Neural progenitor cell (in vitro differentiated cells): ENCODE measurements at regions not wholly inside any gene's neighbourhood (a gene's known extent, or its start where the extent isn't known, plus 50 kb on each side); places are given as distances from the start of the nearest gene placed in this dataset.

ENCODE experiments used
- DNase-seq: peaks from one replicate; pipeline ENCODE4 v3.0.0-alpha.2; 2016; ENCODE audit warnings: low spot score
- H2AFZ ChIP-seq: fragments of 200-600 bp; sonication (generic); replicated peaks from 2 replicates; pipeline ENCODE4 v1.6.1; 2016; ENCODE audit warnings: antibody characterized with exemption
- H3F3A ChIP-seq: fragments of 200-600 bp; sonication (generic); 2 replicates; pipeline ENCODE4 v1.6.1; 2016; ENCODE audit warnings: antibody characterized with exemption, low read depth
- H3K27ac ChIP-seq: fragments of 200-600 bp; sonication (generic); 2 replicates; pipeline ENCODE4 v1.5.1; 2016; ENCODE audit warnings: mild to moderate bottlenecking
- H3K27me3 ChIP-seq: fragments of 200-600 bp; sonication (generic); 2 replicates; pipeline ENCODE4 v1.6.1; 2016; ENCODE audit warnings: mild to moderate bottlenecking, moderate library complexity
- H3K36me3 ChIP-seq: fragments of 200-600 bp; sonication (generic); 2 replicates; pipeline ENCODE4 v1.5.1; 2016
- H3K4me1 ChIP-seq: fragments of 200-600 bp; sonication (generic); 2 replicates; pipeline ENCODE4 v1.6.1; 2016; ENCODE audit warnings: mixed run types
- H3K4me2 ChIP-seq: fragments of 200-600 bp; sonication (generic); 2 replicates; pipeline ENCODE4 v1.6.1; 2016
- H3K4me3 ChIP-seq: fragments of 200-600 bp; sonication (generic); 2 replicates; pipeline ENCODE4 v1.5.1; 2016
- H3K79me2 ChIP-seq: fragments of 200-600 bp; sonication (generic); 2 replicates; pipeline ENCODE4 v1.6.1; 2016; ENCODE audit warnings: low read depth
- H3K9ac ChIP-seq: fragments of 200-600 bp; sonication (generic); 2 replicates; pipeline ENCODE4 v1.6.1; 2016
- H3K9me3 ChIP-seq: fragments of 200-600 bp; sonication (generic); 2 replicates; pipeline ENCODE4 v1.5.1; 2016; ENCODE audit warnings: low read depth
- H4K20me1 ChIP-seq: fragments of 200-600 bp; sonication (generic); 2 replicates; pipeline ENCODE4 v1.6.1; 2016; ENCODE audit warnings: low read depth
- H3K27ac Mint-ChIP-seq: 3 replicates; pipeline ENCODE4 v1.8.0; 2021; ENCODE audit warnings: mixed read lengths
- H3K27me3 Mint-ChIP-seq: 2 replicates; pipeline ENCODE4 v1.8.0; 2022; ENCODE audit warnings: low read depth, mild to moderate bottlenecking, inconsistent platforms, moderate library complexity, mixed read lengths; ENCODE audit not compliant: insufficient read depth
- H3K36me3 Mint-ChIP-seq: 3 replicates; pipeline ENCODE4 v1.8.0; 2021; ENCODE audit warnings: mixed read lengths
- H3K4me1 Mint-ChIP-seq: 3 replicates; pipeline ENCODE4 v1.8.0; 2021; ENCODE audit warnings: mixed read lengths
- H3K4me3 Mint-ChIP-seq: 3 replicates; pipeline ENCODE4 v1.8.0; 2021; ENCODE audit warnings: mild to moderate bottlenecking, moderate library complexity, mixed read lengths
- H3K9me3 Mint-ChIP-seq: 3 replicates; pipeline ENCODE4 v1.8.0; 2020; ENCODE audit warnings: mixed read lengths
- EZH2 ChIP-seq: fragments of 200-600 bp; sonication (generic); IDR thresholded peaks from 2 replicates; pipeline ENCODE4 v1.6.1; 2017; ENCODE audit warnings: antibody characterized with exemption, mild to moderate bottlenecking, moderate library complexity
- EZH2phosphoT487 ChIP-seq: fragments of 200-600 bp; sonication (generic); IDR thresholded peaks from 2 replicates; pipeline ENCODE4 v1.6.1; 2017; ENCODE audit warnings: antibody characterized with exemption
- TF ChIP-seq, protein P1 (sequence below): fragments of 200-600 bp; sonication (generic); IDR thresholded peaks from 2 replicates; pipeline ENCODE4 v1.5.1; 2017; ENCODE audit warnings: antibody characterized with exemption, mild to moderate bottlenecking

DNA sequence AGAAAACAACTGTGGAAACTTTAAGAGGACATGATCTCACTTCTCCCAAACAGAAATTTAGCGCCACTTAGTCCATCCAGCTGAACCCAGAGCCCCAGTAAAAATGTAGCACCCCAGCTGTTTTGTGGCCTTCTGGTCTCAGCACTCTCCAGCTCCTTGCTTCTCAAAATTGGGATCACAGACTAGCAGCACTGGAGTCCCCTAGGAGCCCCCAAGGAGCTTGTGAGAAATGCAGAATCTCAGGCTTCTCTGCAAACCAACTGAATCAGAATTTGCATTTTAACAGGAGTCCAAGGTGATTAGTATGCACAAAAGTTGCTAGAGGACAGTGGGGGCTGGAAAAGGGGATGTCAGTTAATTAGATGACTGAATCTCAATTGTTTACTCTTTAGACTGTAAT is 89.8 kb upstream of the FIBIN start:
- H2AFZ ChIP-seq, result no peak overlapping the region
- H3K27me3 ChIP-seq, result no peaks in the 10 kb centered on the region
- peaks cover 11% of the 10 kb centered on the region for H3K4me1 Mint-ChIP-seq
- peak; percentile 28 for DNase-seq
- H3K4me1 ChIP-seq, result peaks cover 18% of the 10 kb centered on the region
- H3K36me3 Mint-ChIP-seq, result no peaks in the 10 kb centered on the region
- no peak overlapping the region for H3K9ac ChIP-seq
- no peaks in the 10 kb centered on the region for H3K27me3 Mint-ChIP-seq
- peak overlapping the region; percentile 40 for H3K4me2 ChIP-seq
- no peaks in the 10 kb centered on the region for H3K9me3 ChIP-seq
- peaks cover 4% of the 10 kb centered on the region for H4K20me1 ChIP-seq
- H3K4me3 Mint-ChIP-seq, result no peak overlapping the region
- H3K36me3 ChIP-seq, result no peaks in the 10 kb centered on the region
- no peak for TF ChIP-seq EZH2phosphoT487
- no peak for TF ChIP-seq EZH2
- TF ChIP-seq, protein P1, sequence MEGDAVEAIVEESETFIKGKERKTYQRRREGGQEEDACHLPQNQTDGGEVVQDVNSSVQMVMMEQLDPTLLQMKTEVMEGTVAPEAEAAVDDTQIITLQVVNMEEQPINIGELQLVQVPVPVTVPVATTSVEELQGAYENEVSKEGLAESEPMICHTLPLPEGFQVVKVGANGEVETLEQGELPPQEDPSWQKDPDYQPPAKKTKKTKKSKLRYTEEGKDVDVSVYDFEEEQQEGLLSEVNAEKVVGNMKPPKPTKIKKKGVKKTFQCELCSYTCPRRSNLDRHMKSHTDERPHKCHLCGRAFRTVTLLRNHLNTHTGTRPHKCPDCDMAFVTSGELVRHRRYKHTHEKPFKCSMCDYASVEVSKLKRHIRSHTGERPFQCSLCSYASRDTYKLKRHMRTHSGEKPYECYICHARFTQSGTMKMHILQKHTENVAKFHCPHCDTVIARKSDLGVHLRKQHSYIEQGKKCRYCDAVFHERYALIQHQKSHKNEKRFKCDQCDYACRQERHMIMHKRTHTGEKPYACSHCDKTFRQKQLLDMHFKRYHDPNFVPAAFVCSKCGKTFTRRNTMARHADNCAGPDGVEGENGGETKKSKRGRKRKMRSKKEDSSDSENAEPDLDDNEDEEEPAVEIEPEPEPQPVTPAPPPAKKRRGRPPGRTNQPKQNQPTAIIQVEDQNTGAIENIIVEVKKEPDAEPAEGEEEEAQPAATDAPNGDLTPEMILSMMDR, result no peak
- H3K4me3 ChIP-seq, result no peak overlapping the region
- H3K79me2 ChIP-seq, result no peaks in the 10 kb centered on the region
- no peak overlapping the region for H3K27ac Mint-ChIP-seq
- H3F3A ChIP-seq, result peaks cover 9% of the 10 kb centered on the region
- H3K9me3 Mint-ChIP-seq, result no peaks in the 10 kb centered on the region
- H3K27ac ChIP-seq, result no peak overlapping the region

DNA sequence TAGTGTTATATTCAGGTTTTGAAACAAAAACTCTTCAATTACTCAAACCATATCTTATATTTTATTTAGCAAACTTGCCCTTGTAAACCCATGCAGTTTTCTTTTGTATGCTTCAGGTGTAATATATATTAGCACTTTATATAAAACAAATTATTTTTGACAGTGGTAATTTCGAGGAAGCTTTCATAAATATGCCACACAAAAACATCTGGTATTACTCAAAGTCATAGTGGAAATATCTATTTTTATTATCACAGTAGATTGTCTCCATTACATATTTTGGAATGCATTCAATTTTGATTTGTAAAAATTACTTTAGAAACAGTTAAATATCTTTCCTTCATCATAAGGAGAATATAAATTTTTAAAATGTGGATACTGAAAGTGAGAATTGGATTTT is 89.1 kb upstream of the FIBIN start:
- no peaks in the 10 kb centered on the region for H3K9me3 ChIP-seq
- peaks cover 9% of the 10 kb centered on the region for H3F3A ChIP-seq
- peaks cover 4% of the 10 kb centered on the region for H4K20me1 ChIP-seq
- DNase-seq, result no peak
- H3K4me3 ChIP-seq, result no peak overlapping the region
- TF ChIP-seq, protein P1, result no peak
- TF ChIP-seq EZH2 (no peak), EZH2phosphoT487 (no peak)
- H3K27ac ChIP-seq, result no peak overlapping the region
- no peak overlapping the region for H2AFZ ChIP-seq
- Mint-ChIP-seq H3K4me1 (peaks cover 11% of the 10 kb centered on the region), H3K4me3 (no peak overlapping the region), H3K36me3 (no peaks in the 10 kb centered on the region), H3K9me3 (no peaks in the 10 kb centered on the region), H3K27ac (no peak overlapping the region), H3K27me3 (no peaks in the 10 kb centered on the region)
- H3K4me2 ChIP-seq, result peak overlapping the region; percentile 40
- no peaks in the 10 kb centered on the region for H3K79me2 ChIP-seq
- no peaks in the 10 kb centered on the region for H3K36me3 ChIP-seq
- no peak overlapping the region for H3K9ac ChIP-seq
- H3K4me1 ChIP-seq, result peaks cover 18% of the 10 kb centered on the region
- no peaks in the 10 kb centered on the region for H3K27me3 ChIP-seq

DNA sequence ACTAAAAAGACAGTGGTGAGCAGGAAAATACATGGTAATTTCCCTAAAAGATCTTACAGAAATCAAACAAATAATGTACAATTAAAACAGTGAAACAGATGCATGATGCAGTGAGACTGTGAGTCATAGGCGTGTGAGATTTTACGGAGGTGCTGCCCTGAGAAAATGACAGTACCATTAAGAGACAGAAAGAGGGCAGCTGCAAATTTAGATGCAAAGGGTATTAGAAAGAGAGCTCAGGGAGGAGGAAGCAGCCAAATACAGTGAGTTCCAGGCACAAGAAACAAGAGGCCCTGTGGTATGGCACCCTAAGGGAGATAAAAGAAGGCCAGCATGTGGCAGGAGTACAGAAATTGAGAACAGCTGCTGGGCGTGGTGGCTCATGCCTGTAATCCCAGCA is 88.5 kb upstream of the FIBIN start:
- Histone ChIP-seq H3F3A (peaks cover 9% of the 10 kb centered on the region), H3K36me3 (no peaks in the 10 kb centered on the region), H3K9me3 (no peaks in the 10 kb centered on the region), H3K4me3 (no peak overlapping the region), H2AFZ (no peak overlapping the region), H4K20me1 (peaks cover 4% of the 10 kb centered on the region), H3K4me2 (peak overlapping the region; percentile 40), H3K27ac (no peak overlapping the region), H3K9ac (no peak overlapping the region), H3K4me1 (peaks cover 18% of the 10 kb centered on the region), H3K27me3 (no peaks in the 10 kb centered on the region), H3K79me2 (no peaks in the 10 kb centered on the region)
- Mint-ChIP-seq H3K27ac (no peak overlapping the region), H3K27me3 (no peaks in the 10 kb centered on the region), H3K36me3 (no peaks in the 10 kb centered on the region), H3K4me1 (peaks cover 11% of the 10 kb centered on the region), H3K4me3 (no peak overlapping the region), H3K9me3 (no peaks in the 10 kb centered on the region)
- DNase-seq, result peak; percentile 32
- TF ChIP-seq, protein P1, result no peak
- TF ChIP-seq EZH2phosphoT487 (no peak), EZH2 (no peak)
